K562 (cell line): ENCODE measurements at regions not wholly inside any gene's neighbourhood (a gene's known extent, or its start where the extent isn't known, plus 50 kb on each side); places are given as distances from the start of the nearest gene placed in this dataset.

Experiments
- CTCF ChIP-seq, 3 experiments: IDR thresholded peaks in 2 of 3; conservative IDR thresholded peaks in 1 of 3; 2 replicates each; pipeline ENCODE4 v1.5.1; 2011 to 2012; ENCODE audit warnings: low read length in 3 of 3, mild to moderate bottlenecking in 3 of 3, control low read depth in 2 of 3, improper control_type of control experiment in 1 of 3, inconsistent platforms in 1 of 3, low read depth in 1 of 3, mixed read lengths in 1 of 3, moderate library complexity in 1 of 3; ENCODE audit not compliant: insufficient read depth in 2 of 3
- MLX ChIP-seq, 2 experiments: fragments of 450-650 bp in 1 of 2; sonication (generic) in 1 of 2; formaldehyde crosslinking; conservative IDR thresholded peaks; 2 replicates each; pipeline versions ENCODE4 v1.4.0 to v1.8.1; 2020 to 2022; ENCODE audit warnings: mild to moderate bottlenecking in 1 of 2, missing genetic modification reagents in 1 of 2
- PHF20 ChIP-seq: fragments of 450-650 bp; IDR thresholded peaks from 2 replicates; pipeline ENCODE4 v1.6.1; 2018; ENCODE audit not compliant: partially characterized antibody
- PRDM10 ChIP-seq: fragments of 450-650 bp; IDR thresholded peaks from 2 replicates; pipeline ENCODE4 v1.6.1; 2018; ENCODE audit not compliant: partially characterized antibody
- SMARCB1 ChIP-seq: IDR thresholded peaks from 2 replicates; pipeline ENCODE4 v1.6.1; 2011; ENCODE audit warnings: improper control_type of control experiment, low read depth; ENCODE audit not compliant: insufficient read length
- SNRNP70 ChIP-seq: fragments of 200-400 bp; formaldehyde crosslinking; optimal IDR thresholded peaks from 2 replicates; pipeline ENCODE3; 2017; ENCODE audit warnings: low read depth, low read length
- TEAD2 ChIP-seq: fragments of 450-650 bp; IDR thresholded peaks from 2 replicates; pipeline ENCODE4 v1.6.1; 2016; ENCODE audit warnings: missing genetic modification characterization, control low read depth, missing compliant biosample characterization
- ZNF407 ChIP-seq: fragments of 450-650 bp; IDR thresholded peaks from 2 replicates; pipeline ENCODE4 v1.6.1; 2016; ENCODE audit warnings: low read depth
- TF ChIP-seq, protein P1 (sequence below), 2 experiments: fragments of 450-650 bp; IDR thresholded peaks; 2 replicates each; pipeline ENCODE4 v1.6.1; 2016

- no peak for TF ChIP-seq CTCF (IDR thresholded peaks at IDR 0.05 in 2 of 3, conservative IDR thresholded peaks at IDR 0.05 in 1 of 3; ENCODE audit: insufficient read depth in 2 of 3, low read depth in 1 of 3, low read length in 3 of 3)
- TF ChIP-seq ZNF407, result no peak
- TF ChIP-seq SNRNP70, result no peak
- TF ChIP-seq SMARCB1, result no peak
- no peak for TF ChIP-seq MLX (CRISPR knock-in tag; conservative IDR thresholded peaks at IDR 0.05)
- TF ChIP-seq PHF20, result no peak
- peak; percentile 69 for TF ChIP-seq PRDM10
- TF ChIP-seq, protein P1, sequence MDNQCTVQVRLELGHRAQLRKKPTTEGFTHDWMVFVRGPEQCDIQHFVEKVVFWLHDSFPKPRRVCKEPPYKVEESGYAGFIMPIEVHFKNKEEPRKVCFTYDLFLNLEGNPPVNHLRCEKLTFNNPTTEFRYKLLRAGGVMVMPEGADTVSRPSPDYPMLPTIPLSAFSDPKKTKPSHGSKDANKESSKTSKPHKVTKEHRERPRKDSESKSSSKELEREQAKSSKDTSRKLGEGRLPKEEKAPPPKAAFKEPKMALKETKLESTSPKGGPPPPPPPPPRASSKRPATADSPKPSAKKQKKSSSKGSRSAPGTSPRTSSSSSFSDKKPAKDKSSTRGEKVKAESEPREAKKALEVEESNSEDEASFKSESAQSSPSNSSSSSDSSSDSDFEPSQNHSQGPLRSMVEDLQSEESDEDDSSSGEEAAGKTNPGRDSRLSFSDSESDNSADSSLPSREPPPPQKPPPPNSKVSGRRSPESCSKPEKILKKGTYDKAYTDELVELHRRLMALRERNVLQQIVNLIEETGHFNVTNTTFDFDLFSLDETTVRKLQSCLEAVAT (IDR thresholded peaks at IDR 0.05), result peak in 1 of 2 experiments; percentile 63; a peak in 1 of 4 replicates
- TF ChIP-seq TEAD2, result no peak
Observed at GRCh38 chr12:116360579-116361413, 83.3 kb upstream of the MED13L start (continued).
